HG02840 (cell line): ENCODE measurements at regions not wholly inside any gene's neighbourhood (a gene's known extent, or its start where the extent isn't known, plus 50 kb on each side); places are given as distances from the start of the nearest gene placed in this dataset.

ENCODE experiments used
- ATAC-seq: cut with Tn5 transposase; IDR thresholded peaks from one replicate; pipeline ENCODE4 v1.9.1; 2021; ENCODE audit warnings: mild to moderate bottlenecking, moderate library complexity, moderate number of reproducible peaks; ENCODE audit not compliant: unreplicated experiment, low FRiP score

GRCh38 chr13:30034458-30034795 is 184.0 kb upstream of the UBL3 start:
- ATAC-seq, result no peak

DNA sequence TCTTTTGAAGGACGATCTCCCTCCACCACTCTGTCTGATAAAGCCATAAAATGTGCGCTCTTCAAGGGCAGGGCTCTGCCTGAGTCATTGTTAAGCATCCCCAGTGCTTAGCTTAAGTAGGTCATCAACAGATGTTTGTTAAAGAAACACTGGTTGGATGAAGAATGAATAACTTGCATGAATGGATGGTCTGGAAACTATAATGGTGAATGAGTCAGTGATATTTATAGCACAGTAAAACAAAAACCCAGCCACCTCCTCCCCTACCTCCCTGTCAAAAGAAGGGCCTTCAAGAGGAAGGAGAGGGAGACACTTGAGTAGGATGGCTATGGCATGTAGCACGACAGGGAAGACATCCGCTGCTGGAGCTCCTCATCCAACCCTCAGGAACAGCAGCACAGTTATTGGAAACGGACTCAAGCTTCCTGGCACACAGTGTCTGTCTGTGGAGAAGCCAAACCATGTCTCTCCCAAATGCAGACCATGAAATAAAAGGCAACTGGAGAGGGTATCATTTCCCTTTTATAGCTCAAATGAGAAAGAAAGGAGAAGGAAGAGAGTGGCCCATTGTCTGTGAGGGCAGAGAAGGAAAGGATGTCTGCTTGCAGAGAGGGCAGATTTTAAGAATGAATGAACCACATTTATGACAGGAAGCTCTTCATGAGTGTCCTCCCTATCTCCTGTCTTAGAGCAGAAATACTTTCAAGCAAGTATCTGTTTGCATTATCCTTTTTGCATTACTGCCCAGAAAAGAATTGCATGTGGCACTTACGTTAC is 183.5 kb upstream of the UBL3 start:
- no peak for ATAC-seq

- ATAC-seq, result no peak
These were observed 181.8 kb upstream of the UBL3 start for GRCh38 chr13:30032263-30032662.

GRCh38 chr13:30031488-30031887 is 181.1 kb upstream of the UBL3 start:
- ATAC-seq, result no peak

DNA sequence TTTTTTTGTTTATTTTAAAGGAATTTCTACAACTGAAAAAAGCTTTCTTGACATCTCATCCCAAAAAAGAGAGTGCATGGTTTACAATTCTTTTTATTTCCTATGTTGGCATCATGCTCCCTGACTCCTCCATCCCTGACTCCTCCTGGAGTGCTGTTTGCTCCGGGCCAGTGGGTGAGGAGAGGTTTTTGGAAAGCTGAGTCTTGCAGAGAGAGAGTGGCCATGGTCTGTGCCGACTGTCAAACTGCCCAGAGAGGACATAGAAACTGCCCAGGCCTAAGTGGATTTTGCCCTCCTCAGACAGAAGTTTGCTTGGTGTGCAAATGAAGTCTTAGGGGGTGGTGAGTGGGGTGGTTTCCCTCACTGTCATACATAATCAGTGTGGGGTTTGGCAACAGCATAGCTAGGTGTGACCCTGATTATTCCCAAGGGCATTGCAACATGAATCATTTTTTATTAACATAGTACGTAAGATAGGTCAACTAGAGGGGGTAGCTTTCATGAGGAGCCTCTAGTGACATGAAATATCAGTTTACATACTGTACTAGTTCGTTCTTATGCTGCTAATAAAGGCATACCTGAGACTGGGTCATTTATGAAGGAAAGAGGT is 179.8 kb upstream of the UBL3 start:
- no peak for ATAC-seq

GRCh38 chr13:30027569-30028455 is 177.4 kb upstream of the UBL3 start:
- no peak for ATAC-seq

DNA sequence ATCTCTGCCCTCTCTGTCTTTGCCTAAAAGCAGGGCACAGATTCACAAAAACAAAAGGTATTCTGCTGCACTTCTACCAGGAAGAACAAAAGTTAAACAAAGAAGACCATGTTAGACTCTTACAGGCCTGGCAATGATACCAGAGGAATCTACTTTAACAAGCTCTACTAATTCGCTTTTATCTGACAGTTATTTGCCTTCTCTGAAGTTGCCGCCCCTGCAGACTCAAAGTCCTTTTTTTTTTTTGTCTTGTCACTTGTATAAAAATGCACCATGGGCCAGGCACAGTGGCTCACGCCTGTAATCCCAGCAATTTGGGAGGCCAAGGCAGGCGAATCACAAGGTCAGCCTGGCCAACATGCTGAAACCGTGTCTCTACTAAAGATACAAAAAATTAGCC is 176.5 kb upstream of the UBL3 start:
- no peak for ATAC-seq

GRCh38 chr13:30026093-30026492 is 175.7 kb upstream of the UBL3 start:
- no peak for ATAC-seq

- no peak for ATAC-seq
These were observed 174.9 kb upstream of the UBL3 start for GRCh38 chr13:30025351-30025750.

- ATAC-seq, result no peak
These were observed 173.9 kb upstream of the UBL3 start for GRCh38 chr13:30024125-30024865.

DNA sequence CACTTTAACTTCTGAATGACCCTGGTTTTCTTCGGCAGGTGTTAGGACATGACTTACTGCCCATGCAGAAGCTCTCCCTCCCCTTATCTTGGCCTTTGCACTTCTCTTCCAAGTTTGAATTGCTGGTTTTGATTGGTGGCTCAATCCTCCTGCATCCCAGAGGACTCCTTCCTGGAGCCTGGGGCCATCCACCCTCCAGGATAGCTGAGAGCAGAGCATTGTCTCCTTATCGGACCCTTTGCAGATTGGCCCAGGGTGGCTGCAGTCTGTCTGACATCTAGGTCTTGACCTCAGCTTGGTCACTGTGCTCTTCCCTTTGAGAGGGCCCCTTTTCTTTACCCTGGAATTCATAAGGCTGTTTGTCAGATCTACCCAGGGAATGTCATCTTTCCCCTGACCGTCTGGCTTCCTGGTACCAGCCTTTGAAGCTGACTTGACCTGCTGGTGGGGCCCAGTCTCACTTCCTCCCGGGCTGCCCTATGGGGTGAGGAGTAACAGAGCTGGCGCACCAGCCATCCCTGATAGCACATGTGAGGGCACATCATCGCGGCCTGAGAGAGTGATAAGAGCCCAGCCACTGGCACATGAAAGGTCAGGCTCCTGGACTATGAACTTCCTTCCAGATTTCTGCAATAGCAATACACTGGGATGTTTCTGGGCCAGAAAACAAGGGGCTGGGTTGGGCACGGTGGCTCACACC is 172.9 kb upstream of the UBL3 start:
- ATAC-seq, result no peak

- no peak for ATAC-seq
These were observed 172.4 kb upstream of the UBL3 start for GRCh38 chr13:30022796-30023195.

DNA sequence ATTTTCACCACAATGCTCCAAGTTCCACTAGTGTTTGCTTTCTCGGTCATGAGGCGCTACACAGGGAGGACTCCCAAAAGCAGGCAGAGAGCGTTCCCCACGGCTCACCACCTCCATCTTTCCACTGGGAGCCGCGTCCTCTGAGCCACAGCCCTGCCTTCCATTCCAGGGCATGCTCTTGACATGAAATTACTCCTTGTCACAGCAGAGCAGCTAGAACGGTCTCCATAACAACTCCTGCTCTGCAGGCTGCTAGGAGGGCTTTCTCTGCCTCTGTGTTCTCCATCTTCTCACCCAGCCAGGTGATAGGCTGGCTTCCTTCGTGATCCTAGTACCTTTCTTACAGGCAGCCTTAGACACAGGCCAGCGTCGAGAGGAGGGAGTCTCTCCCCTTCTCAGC is 171.8 kb upstream of the UBL3 start:
- no peak for ATAC-seq

GRCh38 chr13:30021611-30022010 is 171.2 kb upstream of the UBL3 start:
- no peak for ATAC-seq

DNA sequence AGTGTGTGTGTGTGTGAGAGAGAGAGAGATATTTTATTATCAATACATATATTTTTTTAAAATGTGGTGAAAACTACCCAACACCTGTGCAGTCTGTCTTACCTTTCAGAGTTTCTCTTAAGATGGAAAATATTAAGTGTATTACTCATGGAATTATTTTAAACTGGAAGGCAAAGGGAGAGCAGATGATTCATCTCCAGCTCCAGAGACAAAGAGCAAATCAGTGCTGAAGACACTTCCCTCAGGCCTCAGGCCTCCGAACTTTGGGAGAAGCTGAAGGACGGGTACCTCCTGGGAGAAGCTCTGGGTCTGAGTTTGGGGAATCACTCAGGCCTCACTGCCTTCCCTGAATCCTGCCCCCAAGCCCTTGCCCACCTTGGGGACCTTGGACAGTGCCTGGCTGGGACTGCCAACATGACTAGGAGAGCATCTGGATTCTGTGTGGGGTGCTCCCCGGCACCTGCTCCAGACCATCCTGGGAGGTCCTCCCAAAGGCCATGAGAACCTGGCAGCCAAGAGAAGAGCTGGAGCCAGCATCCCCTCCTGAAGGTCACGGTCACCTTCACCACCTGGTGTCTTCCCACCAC is 170.4 kb upstream of the UBL3 start:
- no peak for ATAC-seq

DNA sequence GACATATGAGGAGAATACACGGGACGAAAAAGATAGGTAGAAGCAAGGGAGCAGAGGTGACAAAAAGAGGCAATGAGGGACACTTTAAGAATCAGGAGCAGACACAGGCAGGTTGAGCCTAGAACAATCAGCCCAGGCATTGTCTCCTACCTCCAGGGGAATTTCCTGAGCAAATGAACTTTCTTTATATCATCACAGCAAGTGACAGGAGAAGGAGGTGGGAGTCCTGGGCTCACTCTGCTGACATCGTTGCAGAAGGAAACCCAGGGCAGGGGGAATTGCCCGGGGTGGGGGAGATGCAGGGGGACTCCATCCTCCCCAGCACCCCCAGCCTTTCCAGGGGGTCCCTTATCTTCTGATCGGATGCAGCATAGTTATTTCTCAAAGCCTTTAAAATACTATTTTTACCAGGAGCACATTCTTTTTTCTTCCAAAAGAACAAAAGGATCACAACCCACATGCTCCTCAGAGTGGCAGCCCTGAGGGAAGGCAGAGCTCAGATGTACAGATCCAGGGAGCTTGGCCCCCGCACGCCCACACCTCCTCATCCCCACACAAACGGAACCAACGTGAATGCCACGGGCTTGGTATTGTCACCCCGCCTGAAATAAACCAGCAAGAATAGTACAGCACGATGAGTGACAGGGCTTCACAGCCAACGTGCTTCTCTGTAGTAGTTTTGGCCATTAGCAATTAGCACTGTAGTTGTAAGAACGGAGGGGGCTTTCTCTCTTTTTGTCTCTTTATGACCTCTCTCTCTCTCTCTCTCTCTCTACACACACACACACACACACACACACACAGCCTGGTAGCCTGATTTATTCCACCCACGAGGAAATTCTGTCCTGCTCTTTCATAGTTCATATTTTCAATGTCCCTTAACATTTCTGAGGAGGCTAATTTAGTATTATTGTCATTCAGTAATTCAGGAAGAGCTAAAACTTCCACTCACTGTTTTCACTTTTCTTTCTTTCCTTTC is 169.5 kb upstream of the UBL3 start:
- ATAC-seq, result no peak

DNA sequence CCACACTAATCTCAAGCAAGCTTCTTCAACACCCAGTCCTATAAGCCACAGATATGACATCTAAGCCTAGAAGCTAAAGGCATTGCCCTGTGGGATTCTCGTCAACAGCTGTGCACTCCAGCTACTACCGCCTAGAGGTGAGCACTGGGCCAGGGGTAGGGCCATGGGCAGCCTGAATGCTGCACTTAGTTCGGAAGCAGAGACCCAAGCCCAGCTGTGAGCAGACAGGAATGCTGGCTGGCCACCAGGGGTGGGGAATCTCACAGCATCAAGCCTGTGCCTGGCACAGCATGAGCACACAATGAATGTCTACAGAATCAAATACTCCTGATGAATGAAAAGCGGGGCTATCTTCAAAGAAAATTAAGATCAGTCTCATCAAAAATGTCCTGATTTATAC is 167.5 kb upstream of the UBL3 start:
- no peak for ATAC-seq

DNA sequence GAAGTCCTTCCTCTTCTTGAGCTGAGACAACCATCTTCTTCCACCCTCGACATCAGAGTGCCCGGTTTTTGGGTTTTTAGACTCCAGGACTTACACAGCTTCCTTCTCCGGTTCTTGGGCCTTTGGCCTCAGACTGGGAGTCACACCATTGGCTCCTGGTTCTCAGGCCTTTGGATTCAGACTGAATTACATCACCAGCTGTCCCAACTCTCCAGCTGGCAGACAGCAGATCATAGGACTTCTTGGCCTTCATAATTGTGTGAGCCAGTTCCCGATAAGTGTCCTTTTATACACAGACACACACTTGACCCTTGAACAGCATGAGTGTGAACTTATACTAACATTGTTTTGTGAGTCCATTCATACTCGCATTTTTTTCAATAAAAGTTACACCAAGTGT is 166.0 kb upstream of the UBL3 start:
- ATAC-seq, result no peak

- no peak for ATAC-seq
These were observed 159.0 kb upstream of the UBL3 start for GRCh38 chr13:30009411-30009810.
